ENCODE measurements at regions not wholly inside any gene's neighbourhood (a gene's known extent, or its start where the extent isn't known, plus 50 kb on each side); places are given as distances from the start of the nearest gene placed in this dataset.

- CTCF ChIA-PET, result no interaction called here
- POLR2A ChIA-PET (ENCODE audit: unreplicated experiment), result no interaction called here
- no peaks in the 10 kb centered on the region for H4K20me1 ChIP-seq (ENCODE audit: insufficient read depth)
Observed at GRCh38 chr2:51711766-51712165, 679.8 kb upstream of the NRXN1 start.

GRCh38 chr2:51710222-51710621, 678.3 kb upstream of the NRXN1 start:
- TF ChIP-seq CTCF (conservative IDR thresholded peaks at IDR 0.05), result no peak
- no peak for TF ChIP-seq EZH2 (IDR thresholded peaks at IDR 0.05; ENCODE audit: low read depth)
- H3F3A ChIP-seq (ENCODE audit: insufficient read depth, low read depth), result no peaks in the 10 kb centered on the region
- H3K4me1 ChIP-seq (replicated peaks; ENCODE audit: insufficient read depth), result no peaks in the 10 kb centered on the region
- DNase-seq, result no peak
- H4K20me1 ChIP-seq (ENCODE audit: insufficient read depth), result no peaks in the 10 kb centered on the region
- no peak overlapping the region for H2AFZ ChIP-seq
- H3K9me3 ChIP-seq (ENCODE audit: insufficient read depth, low read depth), result no peaks in the 10 kb centered on the region
- ChIA-PET POLR2A (ENCODE audit: unreplicated experiment) (no interaction called here), CTCF (no interaction called here)
- no peaks in the 10 kb centered on the region for H3K9me2 ChIP-seq (ENCODE audit: insufficient read depth)
- H3K27ac ChIP-seq, result no peak overlapping the region
- intact Hi-C loops (cut with micrococcal nuclease; ENCODE audit: unreplicated experiment), result no loop called here
- H3K36me3 ChIP-seq (ENCODE audit: low read depth), result no peaks in the 10 kb centered on the region
- no TSS peak for BruUV-seq (replicated peaks)
- H3K27me3 ChIP-seq (ENCODE audit: insufficient read depth, low read depth), result no peaks in the 10 kb centered on the region
- H3K4me3 ChIP-seq, result no peak overlapping the region
- H3K79me2 ChIP-seq (ENCODE audit: low read depth), result no peaks in the 10 kb centered on the region
- no peak overlapping the region for H3K4me2 ChIP-seq

More at GRCh38 chr2:51711766-51712165, 679.8 kb upstream of the NRXN1 start:
- no peaks in the 10 kb centered on the region for H3K36me3 ChIP-seq (ENCODE audit: low read depth)
- H3K4me1 ChIP-seq (replicated peaks; ENCODE audit: insufficient read depth), result no peaks in the 10 kb centered on the region
- H3K27ac ChIP-seq, result no peak overlapping the region
- H3K9me3 ChIP-seq (ENCODE audit: insufficient read depth, low read depth), result no peaks in the 10 kb centered on the region
- no peaks in the 10 kb centered on the region for H3K9me2 ChIP-seq (ENCODE audit: insufficient read depth)
- H2AFZ ChIP-seq, result no peak overlapping the region
- H3K4me3 ChIP-seq, result no peak overlapping the region
- no peak for DNase-seq
- no peaks in the 10 kb centered on the region for H3F3A ChIP-seq (ENCODE audit: insufficient read depth, low read depth)
- no TSS peak for BruUV-seq (replicated peaks)
- no peaks in the 10 kb centered on the region for H3K27me3 ChIP-seq (ENCODE audit: insufficient read depth, low read depth)
- intact Hi-C loops (cut with micrococcal nuclease; ENCODE audit: unreplicated experiment), result no loop called here
- no peak overlapping the region for H3K4me2 ChIP-seq
- TF ChIP-seq EZH2 (IDR thresholded peaks at IDR 0.05; ENCODE audit: low read depth) (no peak), CTCF (conservative IDR thresholded peaks at IDR 0.05) (no peak)
- H3K79me2 ChIP-seq (ENCODE audit: low read depth), result no peaks in the 10 kb centered on the region

- H3K4me3 ChIP-seq, result no peak overlapping the region
- intact Hi-C loops (cut with micrococcal nuclease; ENCODE audit: unreplicated experiment), result no loop called here
- no peaks in the 10 kb centered on the region for H3K4me1 ChIP-seq (replicated peaks; ENCODE audit: insufficient read depth)
- DNase-seq, result no peak
- no peaks in the 10 kb centered on the region for H3K79me2 ChIP-seq (ENCODE audit: low read depth)
- H3K9me2 ChIP-seq (ENCODE audit: insufficient read depth), result no peaks in the 10 kb centered on the region
- no peak overlapping the region for H3K4me2 ChIP-seq
- H4K20me1 ChIP-seq (ENCODE audit: insufficient read depth), result no peaks in the 10 kb centered on the region
- TF ChIP-seq CTCF (conservative IDR thresholded peaks at IDR 0.05), result no peak
- no peak for TF ChIP-seq EZH2 (IDR thresholded peaks at IDR 0.05; ENCODE audit: low read depth)
- CTCF ChIA-PET, result no interaction called here
- no peak overlapping the region for H2AFZ ChIP-seq
- no peaks in the 10 kb centered on the region for H3K27me3 ChIP-seq (ENCODE audit: insufficient read depth, low read depth)
- no peaks in the 10 kb centered on the region for H3K9me3 ChIP-seq (ENCODE audit: insufficient read depth, low read depth)
- H3F3A ChIP-seq (ENCODE audit: insufficient read depth, low read depth), result no peaks in the 10 kb centered on the region
- H3K36me3 ChIP-seq (ENCODE audit: low read depth), result no peaks in the 10 kb centered on the region
- H3K27ac ChIP-seq, result no peak overlapping the region
- POLR2A ChIA-PET (ENCODE audit: unreplicated experiment), result no interaction called here
- no TSS peak for BruUV-seq (replicated peaks)
Observed at GRCh38 chr2:51707625-51708024, 675.7 kb upstream of the NRXN1 start.

All from PC-9 (cell line).